ENCODE measurements at regions not wholly inside any gene's neighbourhood (a gene's known extent, or its start where the extent isn't known, plus 50 kb on each side); places are given as distances from the start of the nearest gene placed in this dataset.

- BruUV-seq (replicated peaks): no TSS peak
- intact Hi-C loops (cut with micrococcal nuclease; ENCODE audit: unreplicated experiment): no loop called here
- no peaks in the 10 kb centered on the region for H3K27me3 ChIP-seq (ENCODE audit: control insufficient read depth, insufficient read depth, low read length)
- no peaks in the 10 kb centered on the region for H3K9me3 ChIP-seq (ENCODE audit: control insufficient read depth, insufficient read depth, low read depth, low read length)
- H3K4me3 ChIP-seq (ENCODE audit: low read depth in 2 of 2, low read length in 2 of 2): no peak overlapping the region
- no peak overlapping the region for H3K27ac ChIP-seq (ENCODE audit: low read length)
- H3K36me3 ChIP-seq (ENCODE audit: control insufficient read depth, insufficient read depth, low read length): no peaks in the 10 kb centered on the region
- in situ Hi-C loops (cut with HindIII; ENCODE audit: low pct_unique_long_range_greater_than_20kb, low sequenced_read_pairs): no loop called here
- DNase-seq (ENCODE audit: low read depth, low spot score) (no peak), ATAC-seq (no peak)
- no peak for TF ChIP-seq TCF7L2 (IDR thresholded peaks at IDR 0.05; ENCODE audit: low read depth, low read length)
- no peak for TF ChIP-seq CTCF (IDR thresholded peaks at IDR 0.05)
- TF ChIP-seq, protein P1, sequence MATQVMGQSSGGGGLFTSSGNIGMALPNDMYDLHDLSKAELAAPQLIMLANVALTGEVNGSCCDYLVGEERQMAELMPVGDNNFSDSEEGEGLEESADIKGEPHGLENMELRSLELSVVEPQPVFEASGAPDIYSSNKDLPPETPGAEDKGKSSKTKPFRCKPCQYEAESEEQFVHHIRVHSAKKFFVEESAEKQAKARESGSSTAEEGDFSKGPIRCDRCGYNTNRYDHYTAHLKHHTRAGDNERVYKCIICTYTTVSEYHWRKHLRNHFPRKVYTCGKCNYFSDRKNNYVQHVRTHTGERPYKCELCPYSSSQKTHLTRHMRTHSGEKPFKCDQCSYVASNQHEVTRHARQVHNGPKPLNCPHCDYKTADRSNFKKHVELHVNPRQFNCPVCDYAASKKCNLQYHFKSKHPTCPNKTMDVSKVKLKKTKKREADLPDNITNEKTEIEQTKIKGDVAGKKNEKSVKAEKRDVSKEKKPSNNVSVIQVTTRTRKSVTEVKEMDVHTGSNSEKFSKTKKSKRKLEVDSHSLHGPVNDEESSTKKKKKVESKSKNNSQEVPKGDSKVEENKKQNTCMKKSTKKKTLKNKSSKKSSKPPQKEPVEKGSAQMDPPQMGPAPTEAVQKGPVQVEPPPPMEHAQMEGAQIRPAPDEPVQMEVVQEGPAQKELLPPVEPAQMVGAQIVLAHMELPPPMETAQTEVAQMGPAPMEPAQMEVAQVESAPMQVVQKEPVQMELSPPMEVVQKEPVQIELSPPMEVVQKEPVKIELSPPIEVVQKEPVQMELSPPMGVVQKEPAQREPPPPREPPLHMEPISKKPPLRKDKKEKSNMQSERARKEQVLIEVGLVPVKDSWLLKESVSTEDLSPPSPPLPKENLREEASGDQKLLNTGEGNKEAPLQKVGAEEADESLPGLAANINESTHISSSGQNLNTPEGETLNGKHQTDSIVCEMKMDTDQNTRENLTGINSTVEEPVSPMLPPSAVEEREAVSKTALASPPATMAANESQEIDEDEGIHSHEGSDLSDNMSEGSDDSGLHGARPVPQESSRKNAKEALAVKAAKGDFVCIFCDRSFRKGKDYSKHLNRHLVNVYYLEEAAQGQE (IDR thresholded peaks at IDR 0.05; ENCODE audit: insufficient read depth in 1 of 2, low read depth in 2 of 2, low read length in 1 of 2): no peak
- TF ChIP-seq POLR2AphosphoS5 (IDR thresholded peaks at IDR 0.05; ENCODE audit: low read depth, low read length): no peak
- no peak for TF ChIP-seq SIN3A (IDR thresholded peaks at IDR 0.05; ENCODE audit: borderline replicate concordance, insufficient read depth, low read depth, low read length)
- ChIA-PET CTCF (no interaction called here), POLR2A (no interaction called here)
- H3K4me1 ChIP-seq (ENCODE audit: control insufficient read depth, insufficient read depth, low read length): no peaks in the 10 kb centered on the region
Measured at GRCh38 chr12:19584732-19585131, 145.4 kb downstream of the AEBP2 start.

- no TSS peak for BruUV-seq (replicated peaks)
- H3K27me3 ChIP-seq (ENCODE audit: control insufficient read depth, insufficient read depth, low read length): no peaks in the 10 kb centered on the region
- in situ Hi-C loops (cut with HindIII; ENCODE audit: low pct_unique_long_range_greater_than_20kb, low sequenced_read_pairs): no loop called here
- ATAC-seq (no peak), DNase-seq (ENCODE audit: low read depth, low spot score) (no peak)
- intact Hi-C loops (cut with micrococcal nuclease; ENCODE audit: unreplicated experiment): no loop called here
- CTCF ChIA-PET: no interaction called here
- H3K4me3 ChIP-seq (ENCODE audit: low read depth in 2 of 2, low read length in 2 of 2): no peak overlapping the region
- H3K4me1 ChIP-seq (ENCODE audit: control insufficient read depth, insufficient read depth, low read length): no peaks in the 10 kb centered on the region
- no peaks in the 10 kb centered on the region for H3K9me3 ChIP-seq (ENCODE audit: control insufficient read depth, insufficient read depth, low read depth, low read length)
- TF ChIP-seq, protein P1 (IDR thresholded peaks at IDR 0.05; ENCODE audit: insufficient read depth in 1 of 2, low read depth in 2 of 2, low read length in 1 of 2): no peak
- no peak for TF ChIP-seq TCF7L2 (IDR thresholded peaks at IDR 0.05; ENCODE audit: low read depth, low read length)
- no peak for TF ChIP-seq POLR2AphosphoS5 (IDR thresholded peaks at IDR 0.05; ENCODE audit: low read depth, low read length)
- TF ChIP-seq SIN3A (IDR thresholded peaks at IDR 0.05; ENCODE audit: borderline replicate concordance, insufficient read depth, low read depth, low read length): no peak
- TF ChIP-seq CTCF (IDR thresholded peaks at IDR 0.05): no peak
- no peaks in the 10 kb centered on the region for H3K36me3 ChIP-seq (ENCODE audit: control insufficient read depth, insufficient read depth, low read length)
- H3K27ac ChIP-seq (ENCODE audit: low read length): no peak overlapping the region
- POLR2A ChIA-PET: no interaction called here
Measured at GRCh38 chr12:19588951-19589350, 149.7 kb downstream of the AEBP2 start.
